Upper lobe of left lung (tissue), 4 donors: ENCODE measurements at regions not wholly inside any gene's neighbourhood (a gene's known extent, or its start where the extent isn't known, plus 50 kb on each side); places are given as distances from the start of the nearest gene placed in this dataset.

Experiments used
- CTCF ChIP-seq, 6 experiments: fragments of 450-650 bp in 4 of 6; fragments of 200-600 bp in 2 of 6; sonication (generic) in 2 of 6; IDR thresholded peaks; one replicate each; pipeline ENCODE4 v1.5.1; 2016 to 2019; ENCODE audit warnings: antibody characterized with exemption in 6 of 6
- EP300 ChIP-seq, 4 donors: sonication (generic); formaldehyde crosslinking; IDR thresholded peaks; one replicate each; pipeline ENCODE4 v1.5.1; 2017; ENCODE audit warnings: antibody characterized with exemption in 4 of 4, control low read depth in 2 of 4
- POLR2A ChIP-seq, 4 donors: fragments of 450-650 bp; IDR thresholded peaks; one replicate each; pipeline ENCODE4 v1.5.1; 2016 to 2017; ENCODE audit warnings: antibody characterized with exemption in 4 of 4, mild to moderate bottlenecking in 2 of 4
- POLR2AphosphoS5 ChIP-seq, 2 donors: sonication (generic); formaldehyde crosslinking; IDR thresholded peaks; one replicate each; pipeline ENCODE4 v1.5.1; 2017; ENCODE audit warnings: antibody characterized with exemption in 2 of 2

DNA sequence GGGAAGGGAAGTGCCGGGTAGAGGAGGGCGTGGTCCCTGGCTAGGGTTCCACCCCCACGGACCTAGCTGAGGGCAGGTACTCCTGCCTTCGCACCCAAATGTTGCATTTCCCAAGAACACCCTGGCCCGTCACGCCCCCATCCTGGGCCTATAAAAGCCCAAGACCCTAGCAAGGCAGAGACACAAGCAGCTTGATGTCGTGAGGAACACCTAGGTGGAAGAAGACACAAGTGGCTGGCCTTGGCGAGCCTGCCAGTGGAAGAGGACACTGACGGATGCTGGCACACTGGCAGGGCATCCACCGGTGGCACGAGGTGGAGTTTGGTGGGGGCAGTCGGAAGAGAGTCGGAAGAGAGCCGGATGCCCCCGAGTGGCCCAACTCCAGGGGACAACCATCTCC lies 244.8 kb upstream of the CTSO start:
- TF ChIP-seq EP300 (IDR thresholded peaks at IDR 0.05) (no peak), CTCF (IDR thresholded peaks at IDR 0.05) (no peak), POLR2AphosphoS5 (IDR thresholded peaks at IDR 0.05) (no peak), POLR2A (IDR thresholded peaks at IDR 0.05) (no peak)
